Spleen (tissue), 11 donors: ENCODE measurements at regions not wholly inside any gene's neighbourhood (a gene's known extent, or its start where the extent isn't known, plus 50 kb on each side); places are given as distances from the start of the nearest gene placed in this dataset.
"Not testable (repeated sequence)": the region's sequence is repeated elsewhere in the genome, so short reads cannot be mapped to it uniquely, and the experiment has no call there.

Experiments used
- DNase-seq: peaks from one replicate; pipeline ENCODE4 v3.0.0-alpha.2; 2020
- H3K27ac ChIP-seq, 8 donors: fragments of 200-600 bp; sonication (generic) in 7 of 8; 1 replicate in 4 of 8; 2 replicates in 4 of 8; pipeline versions ENCODE4 v1.5.0 to v1.8.0; 2016 to 2021; ENCODE audit warnings: inconsistent platforms in 4 of 8, mild to moderate bottlenecking in 4 of 8, moderate library complexity in 1 of 8
- H3K27me3 ChIP-seq, 7 donors: fragments of 200-600 bp; sonication (generic) in 6 of 7; replicated peaks in 1 of 7; 1 replicate in 4 of 7; 2 replicates in 3 of 7; pipeline versions ENCODE4 v1.5.0 to v1.8.0; 2016 to 2021; ENCODE audit warnings: inconsistent platforms in 3 of 7, mild to moderate bottlenecking in 1 of 7
- H3K36me3 ChIP-seq, 6 donors: fragments of 200-600 bp; sonication (generic) in 5 of 6; 1 replicate in 4 of 6; 2 replicates in 2 of 6; pipeline versions ENCODE4 v1.5.0 to v1.8.0; 2016 to 2021; ENCODE audit warnings: inconsistent platforms in 2 of 6
- H3K4me1 ChIP-seq, 6 donors: fragments of 200-600 bp; sonication (generic) in 5 of 6; 1 replicate in 3 of 6; 2 replicates in 3 of 6; pipeline versions ENCODE4 v1.5.0 to v1.8.0; 2016 to 2021; ENCODE audit warnings: inconsistent platforms in 3 of 6
- H3K4me3 ChIP-seq, 8 donors: fragments of 200-600 bp; sonication (generic) in 7 of 8; 1 replicate in 4 of 8; 2 replicates in 4 of 8; pipeline versions ENCODE4 v1.5.0 to v1.8.0; 2016 to 2021; ENCODE audit warnings: inconsistent platforms in 4 of 8, mild to moderate bottlenecking in 4 of 8, moderate library complexity in 2 of 8
- H3K9me3 ChIP-seq, 8 donors: fragments of 200-600 bp; sonication (generic) in 7 of 8; 1 replicate in 4 of 8; 2 replicates in 4 of 8; pipeline versions ENCODE4 v1.5.0 to v1.8.0; 2016 to 2021; ENCODE audit warnings: inconsistent platforms in 4 of 8
- CTCF ChIP-seq, 11 experiments: fragments of 200-600 bp in 7 of 11; fragments of 450-650 bp in 4 of 11; sonication (generic) in 4 of 11; IDR thresholded peaks in 8 of 11; conservative IDR thresholded peaks in 3 of 11; 1 replicate in 7 of 11; 2 replicates in 4 of 11; pipeline versions ENCODE4 v1.4.0 to v1.8.0; 2016 to 2021; ENCODE audit warnings: antibody characterized with exemption in 11 of 11, inconsistent platforms in 4 of 11, mild to moderate bottlenecking in 1 of 11
- POLR2A ChIP-seq, 3 donors: fragments of 450-650 bp; IDR thresholded peaks; one replicate each; pipeline ENCODE4 v1.5.1; 2017; ENCODE audit warnings: antibody characterized with exemption in 3 of 3, mild to moderate bottlenecking in 1 of 3
- POLR2AphosphoS5 ChIP-seq, 3 donors: sonication (generic); formaldehyde crosslinking; IDR thresholded peaks; one replicate each; pipeline ENCODE4 v1.5.1; 2017; ENCODE audit warnings: antibody characterized with exemption in 3 of 3
- WGBS, 5 donors: extraction: QIAGEN DNeasy Blood & Tissue Kit in 3 of 5; methylation state at CpG; one replicate each; pipeline versions ENCODE4 v1.1.5 to v1.1.7; 2013 to 2018; 5-methylcytosine and 5-hydroxymethylcytosine counted together
- intact Hi-C: fragments of 100-400 bp; cut with DNase I; formaldehyde crosslinking; loops from one replicate; pipeline ENCODE4 v1.15.0; 2023; ENCODE audit warnings: low total_unique reads
- donor health status: healthy with polysubstance abuse.
- donor health status: DM: no; HTN: no; CAD: no; lungs with moderate emphysema.
- donor health status: DM: no; HTN: no; CAD: no.
- donor health status: Bipolar disorder and iron deficiency.
- donor health status: healthy.
- donor health status: DM: no; HTN: no; CAD: no.
- donor health status: DM: yes; HTN: yes; CAD: no.

- TF ChIP-seq POLR2A (IDR thresholded peaks at IDR 0.05) (no peak), CTCF (IDR thresholded peaks at IDR 0.05 in 8 of 11, conservative IDR thresholded peaks at IDR 0.05 in 3 of 11) (peak in 10 of 11 experiments; percentile 10 to 80 (median 68))
- Histone ChIP-seq H3K27me3 (peaks cover 0 to 53% (median 0%) of the 10 kb centered on the region in 7 donors), H3K27ac (no peak overlapping the region), H3K9me3 (no peaks in the 10 kb centered on the region), H3K36me3 (no peaks in the 10 kb centered on the region), H3K4me3 (no peak overlapping the region), H3K4me1 (peaks cover 0 to 4% (median 0%) of the 10 kb centered on the region in 6 donors)
- no peak for DNase-seq
- intact Hi-C loops = no loop called here
- WGBS, 5 donors = 33 to 37% (median 35%) methylated on average over 10 of the region's 10 CpGs
Observed at GRCh38 chr13:24997367-24997967, 98.5 kb upstream of the PABPC3 start.

DNA sequence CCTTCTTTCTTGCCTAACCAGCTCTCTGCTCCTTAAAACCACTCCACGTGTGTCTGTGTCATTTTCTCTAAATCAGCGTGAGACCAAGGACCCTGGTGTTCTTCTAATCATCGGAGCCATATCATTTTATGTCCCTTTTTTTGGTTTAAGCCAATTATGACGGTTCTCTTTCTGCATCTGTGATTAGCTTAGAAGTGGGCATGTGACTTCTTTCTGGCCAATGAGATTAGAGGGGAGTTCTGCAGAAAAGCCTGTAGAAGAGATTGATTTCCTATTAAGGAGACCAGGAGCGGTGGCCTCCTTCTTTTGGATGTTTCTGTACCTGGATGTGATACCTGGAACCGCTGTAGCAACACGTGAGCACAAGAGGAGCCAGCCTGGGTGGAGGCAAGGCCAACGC, 97.5 kb upstream of the PABPC3 start:
- intact Hi-C loops = no loop called here
- TF ChIP-seq CTCF (IDR thresholded peaks at IDR 0.05 in 8 of 11, conservative IDR thresholded peaks at IDR 0.05 in 3 of 11) (no peak), POLR2A (IDR thresholded peaks at IDR 0.05) (no peak), POLR2AphosphoS5 (IDR thresholded peaks at IDR 0.05) (no peak)
- 75 to 91% (median 80%) methylated on average over 8 of the region's 8 CpGs for WGBS, 5 donors

GRCh38 chr13:25001476-25002206, 94.3 kb upstream of the PABPC3 start:
- no peak for DNase-seq
- TF ChIP-seq CTCF (IDR thresholded peaks at IDR 0.05 in 8 of 11, conservative IDR thresholded peaks at IDR 0.05 in 3 of 11) (no peak), POLR2A (IDR thresholded peaks at IDR 0.05) (no peak), POLR2AphosphoS5 (IDR thresholded peaks at IDR 0.05) (no peak)
- peaks cover 0 to 56% (median 3%) of the 10 kb centered on the region in 7 donors for H3K27me3 ChIP-seq
- no peak overlapping the region for H3K27ac ChIP-seq
- H3K4me3 ChIP-seq = no peak overlapping the region
- whole genome bisulfite sequencing, 5 donors = 57 to 67% (median 61%) methylated on average over 11 of the region's 11 CpGs
- intact Hi-C loops = loop anchor here (10.0 kb wide), 1 partner anchor 373 kb away; the partner anchor contains the start of gene ATP8A2
- no peaks in the 10 kb centered on the region for H3K9me3 ChIP-seq
- H3K4me1 ChIP-seq = no peaks in the 10 kb centered on the region
- H3K36me3 ChIP-seq = no peaks in the 10 kb centered on the region

More for the DNA sequence above, 97.5 kb upstream of the PABPC3 start:
- H3K4me1 ChIP-seq = peaks cover 0 to 4% (median 0%) of the 10 kb centered on the region in 6 donors
- no peak for DNase-seq
- no peak overlapping the region for H3K4me3 ChIP-seq
- no peaks in the 10 kb centered on the region for H3K9me3 ChIP-seq
- no peak overlapping the region for H3K27ac ChIP-seq
- peaks cover 0 to 63% (median 3%) of the 10 kb centered on the region in 7 donors for H3K27me3 ChIP-seq
- H3K36me3 ChIP-seq = no peaks in the 10 kb centered on the region

- H3K4me3 ChIP-seq, H3K9me3 ChIP-seq, DNase-seq, H3K27ac ChIP-seq, H3K36me3 ChIP-seq, H3K4me1 ChIP-seq: not testable (repeated sequence)
- H3K27me3 ChIP-seq = peaks cover 0 to 54% (median 3%) of the 10 kb centered on the region in 7 donors
- intact Hi-C loops = loop anchor here (10.0 kb wide), 1 partner anchor 372 kb away; the partner anchor contains the start of gene ATP8A2
- whole genome bisulfite sequencing, 5 donors = 61 to 73% (median 67%) methylated on average over 14 of the region's 14 CpGs
Observed at GRCh38 chr13:25002311-25002710, 93.6 kb upstream of the PABPC3 start.

GRCh38 chr13:25004489-25004888, 91.4 kb upstream of the PABPC3 start:
- not testable (repeated sequence) for DNase-seq, H3K36me3 ChIP-seq, H3K9me3 ChIP-seq, H3K4me3 ChIP-seq, H3K4me1 ChIP-seq, H3K27ac ChIP-seq
- intact Hi-C loops = loop anchor here (10.0 kb wide), 1 partner anchor 370 kb away; the partner anchor contains the start of gene ATP8A2
- 66 to 84% (median 74%) methylated on average over 3 to 4 of the region's 10 CpGs for WGBS, 5 donors
- H3K27me3 ChIP-seq = peaks cover 0 to 40% (median 3%) of the 10 kb centered on the region in 7 donors
